ENCODE measurements at regions not wholly inside any gene's neighbourhood (a gene's known extent, or its start where the extent isn't known, plus 50 kb on each side); places are given as distances from the start of the nearest gene placed in this dataset.
"Not testable (repeated sequence)": the region's sequence is repeated elsewhere in the genome, so short reads cannot be mapped to it uniquely, and the experiment has no call there.

DNA sequence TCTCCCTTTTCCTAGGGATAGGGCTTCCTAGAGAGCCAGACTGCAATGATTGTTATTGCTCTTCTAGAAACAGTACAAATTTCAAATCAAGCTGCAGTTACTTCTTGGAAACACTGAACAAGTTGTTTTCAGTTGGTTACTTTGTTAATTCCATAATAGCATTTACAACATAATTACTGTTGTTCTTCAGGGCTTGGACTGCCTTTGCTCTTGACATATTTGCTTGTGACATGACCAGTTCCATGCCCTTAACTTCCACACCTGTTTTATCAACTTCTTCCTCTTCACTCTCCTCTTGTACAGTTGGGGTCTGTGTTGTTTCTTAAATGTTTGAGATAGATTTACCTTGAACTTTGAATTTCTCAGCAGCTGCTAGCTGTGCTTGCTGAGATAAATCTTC is 104.4 kb downstream of the SEC23IP start:
- DNase-seq (ENCODE audit: low read depth): no peak

DNA sequence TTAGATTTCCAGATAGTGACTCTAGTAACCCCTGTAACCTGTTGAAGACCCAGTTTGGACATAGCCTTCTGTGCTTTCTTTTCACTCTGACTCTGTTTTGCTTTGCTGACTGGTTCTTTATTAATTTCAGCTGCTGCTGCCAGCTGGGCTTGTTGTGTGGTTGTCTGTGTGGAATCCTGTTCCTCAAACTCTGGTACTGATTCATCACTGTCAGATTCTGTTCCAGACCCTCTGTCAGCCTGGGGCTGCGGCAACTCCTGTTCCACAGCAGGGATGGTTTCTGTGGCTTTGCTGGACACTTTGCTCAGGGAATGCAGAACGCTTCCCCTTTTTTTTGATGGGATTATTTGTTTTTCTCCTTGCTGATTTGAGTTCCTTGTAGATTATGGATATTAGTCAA is 104.9 kb downstream of the SEC23IP start:
- DNase-seq (ENCODE audit: low read depth): no peak

DNA sequence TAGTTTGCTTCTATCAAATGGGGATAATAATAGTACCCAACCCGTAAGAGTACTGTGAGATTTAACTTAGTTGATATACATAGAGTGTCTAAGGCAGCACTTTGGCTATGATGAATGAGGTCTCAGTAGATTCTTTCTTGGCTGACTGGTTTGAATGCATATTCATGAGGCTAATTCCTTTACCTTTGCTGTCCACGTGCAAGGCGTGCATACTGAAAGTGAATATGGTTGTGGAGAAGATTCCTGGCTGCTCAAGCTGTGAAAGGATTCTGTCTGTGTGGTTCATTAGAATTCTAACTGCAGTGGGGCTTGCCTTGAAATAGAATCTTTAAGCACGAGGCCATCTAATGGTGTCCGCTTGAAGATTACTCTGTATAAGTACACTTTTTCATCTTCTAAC is 110.3 kb downstream of the SEC23IP start:
- DNase-seq (ENCODE audit: low read depth): no peak

DNA sequence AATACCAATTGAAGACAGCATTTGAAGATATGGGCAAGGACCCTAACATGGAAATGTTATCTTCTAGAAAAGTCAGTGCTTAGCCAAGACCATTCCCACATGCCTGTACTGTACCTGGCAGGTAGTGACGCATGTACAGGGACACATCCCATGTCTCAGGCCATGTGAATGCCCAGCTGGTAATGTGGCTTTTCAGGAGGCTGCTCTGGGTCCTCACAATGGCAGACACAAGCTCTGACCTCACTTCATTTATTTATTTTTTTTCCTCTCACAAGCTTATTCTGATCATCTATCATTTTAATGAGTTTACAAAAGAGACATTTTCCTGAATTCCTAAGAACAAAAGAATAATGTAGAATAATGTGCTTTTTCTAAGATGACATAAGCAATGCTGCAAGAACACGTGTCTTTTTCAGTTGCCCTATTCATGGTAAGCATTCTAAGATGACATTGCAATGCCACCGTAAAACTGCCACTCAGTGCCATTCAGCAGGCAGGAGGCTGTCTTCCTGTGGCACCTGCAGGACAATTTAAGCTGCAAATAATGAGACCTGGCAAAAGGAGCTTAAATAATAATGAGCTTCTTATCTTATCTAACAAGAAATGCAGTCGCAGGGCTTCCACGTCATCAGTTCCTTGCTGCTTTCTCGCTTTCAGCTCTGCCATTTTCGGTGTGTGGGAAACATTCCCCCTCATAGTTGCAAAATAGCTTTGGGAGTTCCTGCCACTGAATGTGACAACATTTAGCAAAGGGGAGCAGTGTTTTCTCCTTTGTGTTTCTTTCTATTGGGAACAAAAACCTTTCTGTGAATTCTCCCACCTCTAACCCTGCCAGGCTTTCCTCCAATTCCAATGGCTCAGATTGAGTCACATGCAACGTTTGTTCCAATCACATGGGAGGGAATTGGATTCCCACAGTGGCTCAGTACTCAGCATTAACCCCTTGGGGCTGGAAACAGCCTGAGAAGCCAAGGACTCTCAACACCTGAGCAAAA is 113.0 kb downstream of the SEC23IP start:
- no peak for DNase-seq (ENCODE audit: low read depth)

DNA sequence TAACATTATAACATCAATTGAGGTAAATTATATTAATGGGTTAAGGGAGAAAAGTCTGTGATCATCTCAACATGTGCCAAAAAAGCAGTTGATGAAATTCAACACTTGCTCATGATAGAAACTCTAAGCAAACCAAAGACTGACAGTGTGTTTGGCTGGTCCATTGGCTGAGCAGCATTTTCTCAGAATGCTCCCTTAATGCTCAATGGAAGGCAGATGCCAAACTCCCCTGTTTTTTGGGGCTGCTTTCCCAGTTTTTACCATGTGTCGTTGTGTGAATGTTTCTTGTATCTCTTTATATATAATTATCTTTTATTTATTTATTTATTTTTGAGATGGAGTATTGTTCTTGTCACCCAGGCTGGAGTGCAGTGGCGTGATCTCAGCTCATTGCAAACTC is 114.7 kb downstream of the SEC23IP start:
- DNase-seq (ENCODE audit: low read depth): no peak

DNA sequence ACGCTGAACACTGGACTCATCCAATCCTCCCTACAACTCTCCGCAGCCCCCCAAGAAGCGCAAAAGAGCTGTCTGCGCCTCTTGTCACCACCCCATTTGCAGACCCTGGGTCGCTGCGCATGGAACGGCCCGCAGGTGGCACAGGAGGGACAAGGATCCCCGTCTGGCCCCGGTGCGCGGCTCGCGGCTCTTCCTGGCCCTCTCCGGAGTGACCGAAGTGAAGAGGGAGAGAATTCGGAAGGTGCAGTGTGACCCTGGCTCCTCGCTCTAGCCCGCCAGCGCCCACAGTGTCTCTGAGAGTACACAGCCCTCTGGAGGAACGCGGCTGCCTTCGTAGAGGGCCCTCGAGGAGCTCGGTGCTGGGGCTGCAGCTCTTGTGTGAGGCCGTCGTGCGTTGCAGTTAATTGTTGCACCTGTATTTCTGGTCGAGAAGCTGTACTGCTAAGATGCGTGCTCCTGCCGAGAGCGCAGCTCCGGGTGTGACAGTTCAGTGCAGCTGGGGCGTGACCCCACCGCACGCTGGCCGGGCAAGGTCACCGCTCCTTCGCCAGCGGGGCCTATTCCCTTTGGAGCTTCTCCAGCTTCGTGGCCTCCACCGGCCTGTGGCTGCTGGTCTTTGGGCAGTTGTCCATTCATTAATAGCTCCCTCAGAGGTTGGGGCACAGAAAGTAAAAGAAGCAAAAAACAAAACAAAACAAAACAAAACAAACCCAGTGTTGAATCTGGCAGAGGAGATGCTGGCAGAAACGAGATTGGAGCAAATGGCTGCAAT is 119.0 kb downstream of the SEC23IP start:
- DNase-seq (ENCODE audit: low read depth): no peak

DNA sequence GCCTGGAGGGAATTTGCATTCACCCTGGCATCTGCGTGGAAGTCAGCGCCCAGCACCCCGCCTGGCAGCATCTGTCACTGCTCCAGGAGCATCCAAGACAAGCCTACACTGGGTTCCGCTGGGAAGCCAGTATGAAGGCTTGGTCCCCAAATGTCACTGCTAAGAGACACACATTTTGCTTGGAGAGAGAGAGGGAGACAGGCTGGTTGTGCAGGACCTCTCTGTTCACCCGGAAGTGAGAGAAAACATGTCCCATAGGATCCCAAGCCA is 119.5 kb downstream of the SEC23IP start:
- no peak for DNase-seq (ENCODE audit: low read depth)

DNA sequence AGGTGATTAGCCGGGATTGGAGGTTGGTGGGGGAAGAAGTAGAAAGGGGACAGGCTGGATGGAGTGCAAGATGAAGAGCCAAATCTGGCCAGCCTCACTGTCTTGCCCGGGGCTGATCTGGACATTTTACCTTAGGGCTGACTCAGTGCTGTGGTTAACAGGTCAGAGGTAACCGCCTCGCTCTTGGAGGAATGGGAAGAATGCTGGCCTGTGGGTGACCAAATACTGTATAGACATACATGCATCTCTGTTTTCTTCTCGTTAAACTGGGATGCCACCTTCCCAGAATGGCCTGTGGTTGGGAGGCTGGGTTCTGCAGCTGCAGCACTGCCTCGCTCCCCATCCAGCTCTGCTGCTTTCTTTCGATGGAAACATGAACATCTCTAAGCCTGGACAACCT is 120.0 kb downstream of the SEC23IP start:
- no peak for DNase-seq (ENCODE audit: low read depth)

DNA sequence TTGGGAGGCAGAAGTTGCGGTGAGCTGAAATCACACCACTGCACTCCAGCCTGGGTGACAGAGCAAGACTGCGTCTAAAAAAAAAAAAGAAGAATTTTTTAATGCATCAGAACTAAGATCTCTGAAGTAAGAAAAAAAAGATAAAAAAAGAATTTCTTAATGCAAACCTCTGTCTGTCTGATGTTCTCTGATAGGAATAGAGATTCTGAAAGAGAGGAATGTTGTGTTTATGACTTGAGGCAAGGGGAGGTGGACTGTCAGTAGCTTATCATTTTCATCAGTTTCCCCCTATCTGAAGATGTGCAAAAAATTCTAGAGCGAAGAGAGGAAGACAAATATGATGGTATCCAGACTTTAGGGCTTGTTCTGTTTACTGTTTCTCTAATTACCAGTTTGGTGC is 121.5 kb downstream of the SEC23IP start:
- DNase-seq (ENCODE audit: low read depth): no peak

DNA sequence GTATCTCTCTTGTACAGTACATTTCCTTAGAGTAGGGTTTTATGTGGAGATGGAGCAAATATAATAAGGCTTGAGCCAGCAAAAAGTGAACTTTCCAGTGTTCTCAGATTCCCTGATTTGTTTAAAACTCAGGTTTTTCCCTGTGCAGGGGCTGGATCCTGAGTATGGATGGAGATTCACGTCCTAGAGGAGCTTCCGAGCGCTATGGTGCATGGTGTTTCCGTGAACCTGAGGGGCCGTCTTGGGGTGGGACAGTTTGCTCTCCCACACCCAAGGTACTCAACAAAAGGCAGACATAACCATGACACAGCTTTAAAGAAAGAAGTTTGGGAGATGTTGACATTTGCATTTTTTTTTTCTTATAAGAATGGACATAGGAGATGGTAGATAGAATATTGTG is 122.5 kb downstream of the SEC23IP start:
- DNase-seq (ENCODE audit: low read depth): no peak

DNA sequence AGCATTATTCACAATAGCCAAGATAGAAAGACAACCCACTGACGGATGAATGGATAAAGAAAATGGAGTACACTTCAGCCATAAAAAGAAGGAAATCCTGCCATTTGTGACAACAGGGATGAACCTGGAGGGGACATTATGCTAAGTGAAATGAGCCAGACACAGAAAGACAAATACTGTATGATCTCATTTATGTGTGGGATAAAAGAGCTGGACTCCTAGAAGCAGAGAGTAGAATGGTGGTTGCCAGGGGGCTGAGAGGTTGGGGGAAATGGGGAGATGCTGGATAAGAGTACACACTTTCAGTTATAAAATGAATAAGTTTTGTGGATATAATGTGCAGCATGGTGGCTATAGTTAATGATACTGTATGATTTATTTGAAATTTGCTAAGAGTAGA is 124.4 kb downstream of the SEC23IP start:
- no peak for DNase-seq (ENCODE audit: low read depth)

DNA sequence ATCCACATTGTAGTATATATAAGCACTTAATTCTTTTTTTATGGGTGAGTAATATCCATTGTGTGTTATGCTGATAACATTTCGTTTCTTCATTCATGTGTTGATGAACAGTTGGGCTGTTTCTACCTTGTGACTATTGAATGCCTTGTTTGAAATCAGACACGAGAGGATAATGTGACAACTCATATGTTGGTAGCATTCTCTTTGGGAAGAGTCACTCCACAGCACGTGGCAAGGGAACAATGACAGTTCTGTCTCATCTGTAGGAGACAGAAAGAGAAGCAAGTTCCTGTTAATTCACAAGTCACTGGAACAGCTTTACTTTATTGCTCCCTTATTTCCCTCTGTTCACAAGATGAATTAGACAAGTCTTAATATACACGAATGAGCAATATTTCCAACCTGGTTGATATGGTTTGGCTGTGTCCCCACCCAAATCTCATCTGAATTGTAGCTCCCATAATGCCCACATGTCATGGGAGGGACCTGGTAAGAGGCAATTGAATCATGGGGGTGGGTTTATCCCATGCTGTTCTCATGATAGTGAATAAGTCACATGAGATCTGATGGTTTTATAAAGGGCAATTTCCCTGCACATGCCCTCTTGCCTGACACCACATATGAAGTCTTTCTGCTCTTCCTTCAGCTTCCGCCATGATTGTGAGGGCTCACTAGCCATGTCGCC is 125.3 kb downstream of the SEC23IP start:
- no peak for DNase-seq (ENCODE audit: low read depth)

DNA sequence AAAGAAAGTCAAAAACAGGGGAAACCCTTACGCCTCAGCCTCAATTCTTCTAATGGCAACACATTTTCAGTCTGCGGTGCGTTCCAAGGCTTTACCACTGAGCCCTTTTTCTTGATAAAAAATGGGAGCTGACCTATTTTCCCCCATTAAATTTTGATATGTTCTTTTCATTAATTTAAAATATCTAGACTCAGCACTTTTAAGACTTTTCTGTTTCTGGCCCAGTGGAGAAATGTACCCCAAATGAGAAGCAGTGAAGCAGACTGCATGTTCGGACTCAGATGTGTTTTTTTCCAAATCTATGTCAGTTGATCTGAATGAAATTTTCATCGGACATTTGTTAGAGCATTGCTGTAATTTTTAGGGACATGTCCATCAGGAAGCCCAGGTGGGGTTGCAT is 126.2 kb downstream of the SEC23IP start:
- DNase-seq (ENCODE audit: low read depth): no peak

DNA sequence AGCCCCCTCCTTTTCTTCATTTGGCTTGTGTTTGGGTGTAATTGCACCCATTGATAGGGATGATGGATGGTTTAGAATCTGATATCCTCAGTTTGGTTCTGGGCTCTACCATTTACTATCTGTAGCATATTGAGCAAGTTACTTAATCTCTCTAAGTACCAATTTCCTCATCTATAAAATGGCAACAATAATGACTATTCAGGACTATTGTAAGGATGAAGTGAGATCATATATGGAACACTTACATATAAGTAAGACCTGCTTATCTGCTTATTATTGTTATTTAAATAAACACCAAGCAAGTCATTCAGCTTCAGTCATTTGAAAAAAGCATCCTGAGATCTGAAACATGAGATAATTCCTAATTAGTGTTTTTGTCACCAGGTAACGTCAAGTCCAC is 127.0 kb downstream of the SEC23IP start:
- no peak for DNase-seq (ENCODE audit: low read depth)

DNA sequence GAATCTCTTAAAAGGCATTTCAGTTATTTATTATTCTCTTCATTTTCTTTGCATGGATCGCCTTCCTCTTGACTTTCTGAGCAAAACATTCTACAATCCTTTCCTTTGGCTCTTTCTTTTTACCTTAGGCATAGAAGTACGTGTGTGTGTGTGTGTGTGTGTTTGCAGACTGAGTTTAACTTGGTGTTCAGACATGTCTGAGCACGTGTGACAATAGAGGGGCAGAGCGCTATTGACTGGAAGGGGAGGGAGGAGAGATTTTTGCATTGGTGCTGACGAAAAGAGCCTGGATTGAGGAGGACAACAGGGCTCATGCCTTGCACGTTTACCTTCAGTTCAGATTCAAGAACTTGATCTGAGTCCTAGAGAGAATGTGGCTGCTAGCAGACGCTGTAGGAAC is 129.8 kb downstream of the SEC23IP start:
- DNase-seq (ENCODE audit: low read depth): no peak

DNA sequence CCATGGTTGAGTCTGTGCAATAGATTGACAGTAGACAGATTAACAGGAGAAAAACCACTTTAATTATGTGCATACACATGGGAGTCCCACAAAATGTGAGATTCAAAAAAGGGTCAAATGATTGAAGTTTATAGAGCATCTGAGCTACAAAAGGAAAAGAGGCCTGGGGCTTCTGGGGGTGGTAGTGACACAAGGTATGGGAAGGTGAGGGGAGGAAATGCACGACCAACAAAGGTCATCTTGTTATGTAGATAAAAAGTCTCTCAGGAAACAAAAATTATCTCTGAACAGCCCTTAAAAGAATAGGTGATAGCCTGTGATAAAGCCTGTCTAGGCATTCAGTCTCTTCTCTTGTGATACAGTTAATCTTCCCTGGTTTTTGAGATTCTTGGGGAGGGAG is 141.7 kb downstream of the SEC23IP start:
- no peak for DNase-seq (ENCODE audit: low read depth)

DNA sequence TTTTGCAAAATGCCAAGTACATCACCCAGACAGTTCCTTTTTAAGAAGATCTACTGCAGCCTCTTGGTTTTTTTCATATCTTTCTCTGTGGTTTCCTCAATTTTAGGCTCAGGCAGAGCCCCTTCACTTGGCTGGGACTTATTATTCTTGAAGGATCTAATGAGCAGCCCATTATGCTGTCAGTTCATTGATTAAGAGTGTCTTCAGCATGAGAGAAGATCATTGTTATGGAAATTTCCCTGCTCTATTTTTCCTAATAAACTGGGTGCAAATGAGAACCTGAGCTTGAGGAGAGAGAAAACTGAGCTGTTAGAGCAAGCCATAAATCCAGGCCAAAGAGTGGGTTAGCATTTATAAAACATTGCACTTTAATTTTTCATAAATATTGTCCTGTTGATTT is 146.5 kb downstream of the SEC23IP start:
- no peak for DNase-seq (ENCODE audit: low read depth)

DNA sequence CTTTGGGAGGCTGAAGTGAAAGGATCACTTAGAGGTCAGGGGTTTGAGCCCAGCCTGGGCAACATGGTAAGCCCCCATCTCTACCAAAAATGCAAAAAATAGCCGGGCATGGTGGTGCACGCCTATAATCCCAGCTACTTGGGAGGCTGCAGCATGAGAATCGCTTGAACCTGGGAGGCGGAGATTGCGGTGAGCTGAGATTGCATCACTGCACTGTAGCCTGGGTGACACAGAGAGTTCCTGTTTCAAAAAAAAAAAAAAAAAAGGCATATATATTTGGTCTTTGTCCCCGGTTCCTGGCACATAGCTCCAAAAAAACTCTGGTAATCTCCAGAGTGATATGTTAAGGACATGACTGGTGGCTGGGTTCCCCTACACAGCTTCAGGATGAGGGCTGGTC is 147.3 kb downstream of the SEC23IP start:
- DNase-seq (ENCODE audit: low read depth): no peak

DNA sequence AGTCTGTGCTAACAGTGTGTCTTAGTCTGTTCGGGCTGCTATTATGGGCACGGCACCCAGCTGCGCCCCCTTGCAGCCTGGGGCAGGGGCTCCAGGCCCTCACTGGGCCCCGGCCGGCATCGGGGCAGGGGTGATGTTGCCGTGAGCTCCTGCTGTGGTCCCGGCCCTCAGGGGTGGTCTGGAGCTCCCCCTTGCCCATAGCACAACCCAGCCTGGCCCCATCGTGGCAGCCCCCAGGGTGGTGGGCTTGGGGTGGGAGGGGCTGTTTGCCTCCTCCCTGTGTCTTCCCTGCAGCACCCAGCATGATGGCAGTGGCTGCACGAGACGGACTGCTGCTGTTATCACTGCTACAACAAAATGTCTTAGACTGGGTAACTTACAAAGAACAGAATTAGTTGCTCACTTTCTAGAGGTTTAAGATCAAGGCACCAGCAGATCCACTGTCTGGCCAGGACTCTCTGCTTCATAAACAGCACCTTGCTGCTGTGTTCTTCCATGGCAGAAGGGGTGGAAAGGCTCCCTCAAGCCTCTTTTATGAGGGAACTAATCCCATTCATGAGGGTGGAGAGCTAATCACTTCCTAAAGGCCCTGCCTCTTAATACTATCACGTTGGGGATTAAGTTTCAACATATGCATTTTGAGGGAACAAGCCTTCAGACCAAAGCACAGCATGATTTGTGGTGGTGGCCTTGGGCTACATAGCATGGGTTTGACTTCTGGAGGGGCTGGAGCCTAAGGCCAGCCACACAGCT is 149.5 kb downstream of the SEC23IP start:
- no peak for DNase-seq (ENCODE audit: low read depth)

DNA sequence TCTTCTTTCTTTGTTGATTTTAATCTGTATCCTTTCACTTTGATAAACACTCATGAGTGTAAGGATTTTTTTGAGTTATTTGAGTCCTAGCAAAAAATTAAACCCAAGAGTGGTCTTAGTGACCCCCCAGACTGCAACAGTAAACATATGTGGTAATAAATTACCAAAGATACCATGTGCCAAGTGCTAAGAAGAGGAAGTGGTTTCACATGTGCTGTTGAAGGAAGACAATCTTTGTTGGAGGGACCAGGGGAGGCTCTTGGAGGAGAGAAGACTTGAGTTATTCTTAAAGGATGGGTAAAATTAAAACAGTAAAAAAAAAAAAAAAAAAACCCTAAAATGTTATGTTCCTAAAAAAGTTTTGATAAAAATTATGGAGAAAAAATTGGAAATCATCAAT is 150.2 kb downstream of the SEC23IP start:
- DNase-seq (ENCODE audit: low read depth): no peak

DNA sequence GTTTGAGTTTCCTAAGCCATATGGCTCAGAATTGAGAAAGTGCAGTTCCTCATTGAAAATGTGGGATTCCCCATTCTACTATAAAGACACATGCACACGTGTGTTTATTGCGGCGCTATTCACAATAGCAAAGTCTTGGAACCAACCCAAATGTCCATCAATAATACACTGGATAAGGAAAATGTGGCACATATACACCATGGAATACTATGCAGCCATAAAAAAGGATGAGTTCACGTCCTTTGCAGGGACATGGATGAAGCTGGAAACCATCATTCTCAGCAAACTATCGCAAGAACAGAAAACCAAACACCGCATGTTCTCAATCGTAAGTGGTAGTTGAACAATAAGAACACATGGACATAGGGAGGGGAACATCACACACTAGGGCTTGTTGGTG is 154.8 kb downstream of the SEC23IP start:
- not testable (repeated sequence) for DNase-seq (ENCODE audit: low read depth)

DNA sequence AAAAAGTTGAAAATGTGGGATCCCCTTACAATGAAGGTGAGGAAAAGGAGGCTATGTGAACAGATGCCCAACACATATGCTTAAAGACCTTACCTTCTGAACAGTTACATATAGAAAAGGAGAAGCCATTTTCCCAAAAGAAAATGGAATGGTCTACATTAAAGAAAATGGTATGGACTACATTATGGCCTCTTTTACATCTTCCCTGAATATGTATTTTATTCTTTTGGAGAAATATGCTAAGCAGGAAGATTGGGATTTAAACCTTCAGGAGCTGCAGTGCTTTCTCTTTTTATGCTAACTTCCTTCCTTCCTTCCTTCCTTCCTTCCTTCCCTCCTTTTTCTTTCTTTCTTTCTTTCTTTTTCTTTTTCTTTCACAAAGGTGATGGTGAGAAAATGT is 155.4 kb downstream of the SEC23IP start:
- no peak for DNase-seq (ENCODE audit: low read depth)
